ENCODE measurements at regions not wholly inside any gene's neighbourhood (a gene's known extent, or its start where the extent isn't known, plus 50 kb on each side); places are given as distances from the start of the nearest gene placed in this dataset.

DNA sequence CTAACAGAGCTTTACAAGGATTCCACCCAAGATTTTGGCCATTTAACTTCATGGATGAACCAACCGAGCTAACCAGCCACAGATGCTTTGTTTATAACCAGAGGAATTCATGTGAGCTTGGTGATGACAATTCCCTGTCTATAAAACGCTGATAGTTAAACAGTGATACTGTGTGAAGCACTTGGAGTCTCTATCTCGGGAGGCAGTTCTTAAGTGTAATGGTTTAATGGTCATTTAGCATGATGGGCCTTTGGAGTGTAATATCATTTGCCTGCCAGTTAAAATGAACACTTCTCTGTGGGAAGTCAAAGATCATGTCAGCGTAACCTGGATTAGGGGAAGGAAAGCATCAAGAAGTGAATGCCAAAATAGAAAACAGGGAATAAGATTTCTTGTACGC, 368.6 kb upstream of the THRB start:
- Histone ChIP-seq H3K4me3 (no peak overlapping the region), H3K27ac (no peak overlapping the region)

DNA sequence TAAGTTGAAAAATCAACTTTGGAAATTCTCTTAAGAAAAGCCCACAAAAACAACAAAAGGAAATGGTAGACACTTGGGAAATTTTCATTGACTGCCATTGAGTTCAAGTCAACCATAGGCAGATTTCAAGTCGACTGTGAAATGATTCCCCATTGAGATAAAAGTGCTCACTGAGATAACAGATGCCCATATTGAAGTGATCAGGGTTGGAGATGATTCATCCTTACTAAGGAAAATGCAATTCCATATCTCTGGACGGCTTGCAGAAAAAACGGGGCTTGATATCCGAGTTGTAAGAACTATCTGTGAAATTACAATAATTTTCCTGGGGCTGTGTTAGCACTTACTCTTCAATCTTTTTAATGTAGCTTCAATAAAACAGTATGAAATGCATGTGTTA, 373.1 kb upstream of the THRB start:
- H3K27ac ChIP-seq, result no peak overlapping the region
- H3K4me3 ChIP-seq, result no peak overlapping the region

DNA sequence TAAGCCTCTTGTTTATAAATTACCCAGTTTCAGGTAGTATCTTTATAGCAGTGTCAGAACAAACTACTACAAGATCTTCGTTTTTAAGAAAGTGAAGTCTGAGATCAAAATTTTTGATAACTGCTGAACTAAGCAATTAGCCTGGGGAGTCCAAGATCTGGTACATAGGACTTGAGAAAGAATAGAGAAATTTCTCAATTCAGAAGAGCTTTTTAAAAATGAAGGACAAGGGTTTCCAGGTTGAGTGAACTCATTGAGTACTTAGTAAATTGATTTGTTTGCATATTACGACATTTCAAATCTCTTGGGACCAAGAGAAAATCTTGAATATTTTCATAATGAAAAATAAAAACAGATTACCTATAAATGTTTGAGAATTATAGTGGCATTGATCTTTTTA, 386.6 kb upstream of the THRB start:
- Histone ChIP-seq H3K4me3 (no peak overlapping the region), H3K27ac (no peak overlapping the region)

DNA sequence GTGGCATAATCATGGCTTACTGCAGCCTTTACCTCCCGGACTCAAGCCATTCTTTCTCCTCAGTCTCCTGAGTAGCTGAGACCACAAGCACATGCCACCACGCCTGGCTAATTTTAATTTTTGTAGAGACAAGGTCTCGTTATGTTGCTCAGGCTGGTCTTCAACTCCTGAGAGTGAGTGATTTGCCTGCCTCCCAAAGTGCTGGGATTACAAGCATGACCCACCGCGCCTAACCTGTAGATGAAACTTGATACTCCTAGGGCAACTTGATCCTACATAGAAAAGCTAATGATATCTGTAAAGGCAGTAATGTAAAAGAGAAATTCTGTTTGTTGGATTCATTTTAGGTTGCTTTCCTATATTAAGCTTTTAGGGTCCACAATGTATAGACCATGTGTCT, 391.9 kb upstream of the THRB start:
- Histone ChIP-seq H3K4me3 (no peak overlapping the region), H3K27ac (no peak overlapping the region)

DNA sequence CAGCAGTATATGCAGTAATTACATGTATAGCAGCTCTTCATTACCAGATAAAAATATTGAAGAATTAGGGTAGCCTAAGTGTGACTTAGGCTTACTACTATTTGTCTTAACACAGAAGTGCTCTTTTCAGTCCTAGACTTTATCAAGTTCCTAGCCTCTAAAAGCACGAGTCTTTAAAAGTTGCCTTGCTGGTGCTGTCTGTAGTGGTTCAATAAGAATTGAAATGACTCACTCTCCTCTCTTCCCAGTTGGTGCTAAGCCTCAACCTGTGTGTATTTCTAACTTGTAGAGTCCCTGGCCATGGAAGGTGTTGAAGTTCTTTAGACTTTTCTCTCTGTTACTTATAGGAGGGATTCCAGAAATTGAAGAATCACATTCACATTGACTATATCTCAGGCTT, 395.4 kb upstream of the THRB start:
- Histone ChIP-seq H3K27ac (no peak overlapping the region), H3K4me3 (no peak overlapping the region)

DNA sequence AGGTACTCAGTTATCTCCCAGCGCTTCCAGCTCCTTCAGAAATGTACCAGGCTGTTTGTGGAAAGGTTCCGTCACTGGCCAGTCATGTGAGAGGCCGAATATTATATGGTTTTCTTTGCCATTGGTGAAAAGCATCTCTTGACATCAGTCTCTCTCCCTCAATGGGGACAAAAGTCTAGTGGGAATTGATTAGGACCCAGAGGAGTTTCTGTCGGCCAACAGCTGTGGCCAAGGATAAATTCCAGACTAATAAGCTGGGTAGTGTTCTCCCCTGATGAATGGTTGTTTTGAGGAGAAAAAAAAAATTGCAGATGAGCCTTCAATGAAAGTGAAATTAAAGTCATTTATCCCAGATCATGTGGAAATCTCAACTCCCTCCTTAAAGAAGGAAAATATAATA, 404.7 kb upstream of the THRB start:
- H3K27ac ChIP-seq, result no peak overlapping the region
- H3K4me3 ChIP-seq, result no peak overlapping the region

DNA sequence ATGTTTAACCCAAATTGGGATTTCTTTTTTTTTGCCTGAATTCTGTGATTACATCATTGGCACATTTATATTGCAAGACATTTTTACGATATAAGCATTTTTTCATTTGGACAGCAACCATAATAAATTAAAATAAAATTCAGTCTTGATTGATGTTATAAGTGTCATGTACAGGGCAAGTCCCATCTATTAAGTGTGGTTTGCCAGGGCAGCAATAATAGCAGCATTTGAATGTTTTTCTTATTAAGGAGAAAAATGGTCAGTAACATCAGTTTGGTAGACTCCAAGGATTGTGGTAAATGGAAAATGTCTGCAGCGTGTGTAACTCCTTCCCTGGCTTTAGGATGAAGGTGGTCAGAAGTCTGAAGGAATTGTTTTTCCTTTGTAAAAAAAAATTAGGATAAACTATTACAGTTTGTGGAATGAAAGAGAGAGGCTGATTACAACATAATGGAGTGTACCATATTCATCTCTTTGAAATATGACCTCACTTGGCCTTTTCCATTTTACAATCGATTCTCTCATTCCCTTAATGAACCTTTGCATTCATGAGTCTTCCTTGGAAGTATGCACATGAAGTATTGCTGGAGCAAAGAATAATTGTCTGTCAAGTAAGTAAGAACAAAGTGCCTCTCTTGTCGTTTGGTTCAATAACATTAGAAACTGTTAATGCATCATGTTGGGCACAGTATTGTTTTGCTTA, 405.4 kb upstream of the THRB start:
- H3K4me3 ChIP-seq, result no peak overlapping the region
- H3K27ac ChIP-seq, result no peak overlapping the region

DNA sequence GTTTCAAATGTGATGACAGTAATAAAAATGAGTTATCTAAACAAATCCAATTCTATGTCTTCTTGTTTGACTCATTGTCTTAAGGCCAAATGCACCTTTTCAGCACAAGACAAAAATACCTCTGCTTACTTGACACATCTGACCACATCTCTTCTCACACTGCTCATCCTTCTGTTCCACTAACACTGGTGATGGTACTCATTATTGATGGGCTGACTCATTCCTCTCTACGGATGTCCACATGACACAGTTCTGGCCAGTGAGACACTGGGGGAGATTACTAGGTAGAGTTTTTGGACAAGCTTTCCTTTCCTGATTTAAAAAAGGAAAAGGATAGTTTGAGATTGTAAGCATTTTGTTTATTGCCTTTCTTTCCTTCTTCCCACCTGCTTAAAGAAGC, 410.6 kb upstream of the THRB start:
- Histone ChIP-seq H3K4me3 (no peak overlapping the region), H3K27ac (no peak overlapping the region)

DNA sequence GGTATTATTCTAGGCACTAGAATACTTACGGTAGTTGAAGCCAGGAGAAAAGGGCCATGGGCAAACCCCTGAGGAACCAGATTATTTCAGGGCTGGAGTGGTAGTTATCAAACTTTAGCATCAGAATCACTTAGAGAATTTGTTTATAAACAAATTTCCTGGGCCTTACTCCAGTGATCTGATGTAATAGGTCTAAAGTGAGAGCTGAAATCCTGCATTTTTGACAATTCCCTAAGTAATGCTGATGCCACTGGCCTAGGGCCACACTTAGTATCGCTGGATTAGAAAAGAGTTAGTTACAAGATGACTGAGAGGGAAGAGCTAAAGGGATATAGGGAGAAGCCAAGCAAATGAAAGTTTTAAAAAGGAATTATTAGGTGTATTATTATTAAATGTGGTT, 412.5 kb upstream of the THRB start:
- no peak overlapping the region for H3K4me3 ChIP-seq
- H3K27ac ChIP-seq, result no peak overlapping the region

DNA sequence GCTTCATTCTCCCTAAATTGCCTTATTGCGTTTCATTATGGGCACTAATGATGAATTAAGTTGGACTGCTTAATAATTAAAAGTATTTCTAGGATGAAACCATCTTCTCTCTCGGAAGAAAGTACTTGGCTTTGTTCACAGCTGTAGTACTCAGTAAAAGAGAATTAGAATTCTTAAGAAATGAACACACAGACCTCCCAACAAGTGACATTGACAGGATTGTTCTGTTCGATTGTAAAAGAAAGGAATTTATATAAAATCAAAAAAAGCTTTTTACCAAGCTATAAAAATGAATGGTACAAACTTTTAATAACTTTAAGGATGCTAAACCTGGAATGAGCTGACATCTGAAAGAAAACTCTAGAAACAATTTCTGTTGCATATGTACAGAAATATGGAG, 416.4 kb upstream of the THRB start:
- H3K4me3 ChIP-seq, result no peak overlapping the region
- H3K27ac ChIP-seq, result no peak overlapping the region

DNA sequence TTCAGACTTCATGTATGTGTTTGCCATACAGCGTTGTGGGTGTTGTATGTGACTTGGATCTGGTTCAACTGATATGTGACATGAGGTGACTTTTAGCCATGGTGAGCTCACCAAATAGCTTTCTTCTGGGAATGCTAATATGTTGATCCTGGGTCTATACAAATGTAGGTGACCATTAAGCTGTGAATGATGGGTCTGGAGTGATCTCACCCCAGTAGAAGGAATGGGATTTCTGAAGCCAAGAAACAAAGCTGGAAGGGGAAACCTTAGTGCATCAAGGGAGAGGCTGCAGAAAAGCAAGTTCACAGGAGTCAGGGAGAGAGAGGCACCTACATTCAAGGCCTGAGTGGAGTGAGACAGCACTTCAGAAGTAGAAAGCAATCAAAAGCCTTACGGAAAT, 421.0 kb upstream of the THRB start:
- no peak overlapping the region for H3K27ac ChIP-seq
- no peak overlapping the region for H3K4me3 ChIP-seq

DNA sequence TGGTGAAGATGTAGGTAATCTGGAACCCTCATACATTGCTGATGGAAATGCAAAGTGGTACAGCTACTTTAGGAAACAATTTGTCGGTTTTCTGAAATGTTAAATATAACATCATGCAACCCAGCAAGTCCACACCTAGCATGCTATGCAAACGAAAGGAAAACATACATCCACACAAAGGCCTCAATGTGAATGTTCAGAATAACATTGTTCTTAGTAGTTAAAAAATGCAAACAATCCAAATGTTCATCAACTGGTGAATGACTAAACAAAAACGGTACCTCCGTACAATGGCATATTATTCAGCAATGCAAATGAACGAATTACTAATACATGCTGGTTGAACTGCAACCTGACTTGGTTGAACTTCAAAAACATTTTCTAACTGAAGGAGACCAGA, 423.3 kb upstream of the THRB start:
- Histone ChIP-seq H3K27ac (no peak overlapping the region), H3K4me3 (no peak overlapping the region)

DNA sequence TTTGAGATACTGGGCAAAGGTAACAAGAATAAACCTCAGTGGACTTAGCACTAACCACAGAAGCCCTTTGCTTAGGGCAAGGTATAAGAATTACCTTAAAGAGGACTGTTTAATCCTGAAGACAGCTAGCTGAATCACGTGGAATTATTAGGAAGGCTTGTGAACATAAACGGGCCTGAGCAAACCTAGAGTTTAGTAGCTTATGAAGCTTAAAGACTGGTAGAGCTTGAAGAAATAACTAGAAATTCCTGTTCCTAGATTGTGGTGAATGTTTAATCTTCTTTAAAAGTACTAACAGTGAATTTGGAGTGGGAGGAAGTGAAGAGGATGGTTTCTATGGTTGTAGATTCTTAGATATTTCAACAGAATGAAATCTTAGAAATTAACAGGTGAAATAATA, 428.9 kb upstream of the THRB start:
- Histone ChIP-seq H3K27ac (no peak overlapping the region), H3K4me3 (no peak overlapping the region)

DNA sequence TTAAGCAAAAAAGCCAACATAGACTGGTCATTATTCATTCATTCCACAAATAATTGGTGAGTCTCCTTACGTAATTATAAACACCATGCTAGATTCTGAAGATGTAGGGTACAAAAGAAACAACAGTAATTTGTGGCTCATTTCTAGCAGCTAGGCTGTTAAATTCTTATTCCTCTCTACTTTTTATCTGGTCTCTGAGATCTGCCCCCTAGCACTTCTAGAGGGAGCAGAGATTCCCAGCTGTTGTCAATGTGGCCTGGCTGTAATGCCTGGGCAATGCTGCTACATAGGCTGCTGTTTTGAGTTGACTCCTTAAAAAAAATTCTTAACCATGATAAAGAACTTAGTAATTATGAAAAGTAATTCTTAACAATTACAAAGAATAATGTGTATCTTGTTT, 434.9 kb upstream of the THRB start:
- Histone ChIP-seq H3K27ac (no peak overlapping the region), H3K4me3 (no peak overlapping the region)

DNA sequence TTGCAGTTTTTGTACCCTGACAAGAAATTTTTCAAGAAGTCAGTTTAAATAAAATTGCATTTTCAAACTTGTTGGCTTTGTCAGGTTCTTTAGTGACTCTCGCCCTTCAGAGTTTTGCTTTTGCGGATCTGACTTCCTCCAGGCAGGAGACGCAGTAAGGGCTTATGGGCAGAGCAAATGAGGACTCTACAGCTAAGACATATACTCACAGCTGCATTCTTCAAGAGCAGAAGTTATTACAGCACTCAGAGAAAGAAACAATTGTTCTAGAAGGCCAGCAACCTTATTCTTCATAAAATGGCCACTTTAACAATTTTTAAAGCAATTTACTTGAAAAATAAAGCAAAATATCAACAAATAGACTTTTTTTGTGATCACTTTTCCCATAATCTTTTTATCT, 438.8 kb upstream of the THRB start:
- H3K27ac ChIP-seq, result no peak overlapping the region
- no peak overlapping the region for H3K4me3 ChIP-seq

DNA sequence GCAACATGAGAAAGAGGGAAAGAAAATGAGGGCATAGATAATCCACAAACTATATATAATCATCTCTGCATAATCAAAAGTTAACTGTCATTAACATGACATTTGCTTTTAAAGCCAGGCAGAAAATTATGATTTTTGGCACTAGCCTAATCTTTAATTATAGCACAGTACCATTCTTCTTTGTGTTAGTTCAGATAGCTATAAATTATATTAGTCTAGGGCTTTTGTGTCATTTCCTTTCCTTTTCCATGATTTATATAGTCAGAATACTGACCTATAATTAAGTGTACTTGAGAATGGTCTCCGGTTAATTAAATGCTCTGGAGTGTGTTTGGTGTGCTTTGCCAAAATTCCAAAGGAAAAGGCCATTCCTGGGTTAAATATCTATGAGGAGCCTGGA, 441.9 kb upstream of the THRB start:
- Histone ChIP-seq H3K4me3 (no peak overlapping the region), H3K27ac (no peak overlapping the region)

DNA sequence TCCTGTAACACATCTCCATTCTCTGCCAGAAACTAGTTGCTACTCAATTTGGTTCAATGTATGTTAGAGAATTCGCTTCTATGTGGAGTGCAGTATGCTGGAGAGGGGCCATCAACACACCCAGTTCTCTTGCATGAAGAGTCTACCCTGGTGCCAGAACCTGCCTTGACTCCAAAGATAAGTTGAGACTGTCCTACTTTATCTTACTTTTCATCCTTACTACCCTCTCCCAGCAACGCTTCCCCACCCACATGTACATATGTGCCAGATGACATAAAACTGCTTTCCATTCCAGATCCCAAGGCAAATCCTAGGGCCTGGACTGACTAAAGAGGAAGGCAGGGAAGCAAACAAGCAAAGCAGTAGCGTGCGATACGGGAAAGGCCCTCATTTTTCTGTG, 442.6 kb upstream of the THRB start:
- no peak overlapping the region for H3K4me3 ChIP-seq
- H3K27ac ChIP-seq, result no peak overlapping the region

DNA sequence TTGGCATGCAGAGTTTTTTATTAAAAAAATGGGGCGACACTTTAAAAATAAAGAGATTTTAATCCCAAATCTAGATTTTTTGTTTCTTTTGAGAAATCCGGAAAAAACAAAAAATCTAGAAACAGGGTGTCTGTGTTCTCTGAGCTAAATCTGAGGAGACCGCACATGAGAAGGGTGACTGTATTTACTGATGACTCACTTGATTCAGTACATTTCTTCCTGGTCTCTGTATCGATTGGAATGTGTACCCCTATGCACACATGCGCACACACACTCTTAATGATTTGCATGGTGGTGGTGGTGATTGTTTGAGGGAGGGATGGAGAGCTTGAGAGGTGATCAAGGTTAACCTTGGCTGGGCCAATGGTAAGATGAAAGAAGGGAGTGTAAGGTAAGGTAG, 443.1 kb upstream of the THRB start:
- no peak overlapping the region for H3K27ac ChIP-seq
- H3K4me3 ChIP-seq, result no peak overlapping the region

DNA sequence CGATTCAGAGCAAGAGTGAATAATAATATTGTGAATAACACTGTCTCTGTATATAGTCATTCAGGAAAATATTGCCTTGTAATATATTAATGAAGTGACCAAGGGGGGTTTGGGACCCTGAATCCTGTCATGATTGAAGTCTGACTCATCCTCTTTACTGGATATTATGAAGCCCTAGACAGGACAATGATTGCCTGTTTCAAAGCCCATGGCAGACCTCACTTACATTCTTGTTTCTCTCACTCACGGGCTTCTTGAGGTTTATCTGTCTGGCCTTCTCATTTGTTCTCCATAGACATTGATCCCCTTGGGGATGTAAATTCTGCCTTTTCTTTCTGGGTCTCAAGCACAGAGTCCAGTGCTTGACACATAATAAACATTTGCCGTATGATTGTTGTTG, 449.3 kb upstream of the THRB start:
- H3K4me3 ChIP-seq, result no peak overlapping the region
- no peak overlapping the region for H3K27ac ChIP-seq

DNA sequence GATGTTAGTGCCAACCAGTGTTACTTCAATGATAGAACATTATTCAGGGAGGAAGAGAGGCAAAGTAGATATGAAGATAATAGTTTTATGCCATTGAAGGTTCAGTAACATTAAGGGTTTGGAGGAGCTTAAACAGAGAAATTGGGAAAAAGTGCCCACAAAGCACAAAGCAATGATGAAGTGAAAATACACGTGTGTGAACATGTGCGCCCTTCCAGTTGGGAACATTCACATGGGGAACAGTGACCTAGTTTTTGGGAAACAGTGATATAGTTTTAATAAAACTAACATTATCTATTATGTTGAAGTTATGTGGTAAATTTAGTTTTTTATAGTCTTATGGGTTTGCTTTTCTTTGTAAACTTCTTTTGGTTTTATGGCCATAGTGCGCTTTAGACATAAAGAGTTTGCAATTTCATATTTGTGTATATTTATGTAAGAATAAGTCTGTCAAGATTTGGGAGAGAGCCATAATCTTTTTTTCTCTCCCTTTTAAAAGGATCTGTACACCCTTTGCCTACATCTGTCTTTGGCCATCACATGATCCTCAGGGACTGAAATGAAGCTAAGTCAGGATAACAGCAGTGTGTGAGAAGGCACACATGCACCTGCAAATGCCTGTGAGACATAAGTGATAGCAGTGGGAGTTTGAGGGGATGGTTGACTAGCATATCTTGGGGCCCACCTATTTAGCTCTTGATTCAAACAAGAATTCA, 450.3 kb upstream of the THRB start:
- Histone ChIP-seq H3K4me3 (no peak overlapping the region), H3K27ac (no peak overlapping the region)

DNA sequence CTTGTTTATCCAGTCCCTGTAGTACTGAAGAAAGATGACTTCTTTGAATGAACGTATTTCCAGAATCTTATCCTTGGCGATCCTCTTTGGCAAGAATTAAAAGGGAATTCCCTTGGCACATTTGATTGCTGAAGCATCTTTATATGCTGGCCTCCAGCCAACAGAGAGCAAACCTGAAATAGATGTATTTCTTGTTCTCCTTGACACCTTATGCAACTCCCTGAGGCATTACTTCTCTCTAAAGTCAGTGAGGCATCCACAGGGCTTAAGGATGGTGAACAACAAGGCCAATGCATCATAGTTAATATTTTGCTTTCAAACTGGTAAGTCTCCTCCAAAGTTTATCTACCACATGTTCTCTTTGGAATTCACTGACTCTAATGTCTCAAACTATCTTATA, 450.9 kb upstream of the THRB start:
- H3K27ac ChIP-seq, result no peak overlapping the region

DNA sequence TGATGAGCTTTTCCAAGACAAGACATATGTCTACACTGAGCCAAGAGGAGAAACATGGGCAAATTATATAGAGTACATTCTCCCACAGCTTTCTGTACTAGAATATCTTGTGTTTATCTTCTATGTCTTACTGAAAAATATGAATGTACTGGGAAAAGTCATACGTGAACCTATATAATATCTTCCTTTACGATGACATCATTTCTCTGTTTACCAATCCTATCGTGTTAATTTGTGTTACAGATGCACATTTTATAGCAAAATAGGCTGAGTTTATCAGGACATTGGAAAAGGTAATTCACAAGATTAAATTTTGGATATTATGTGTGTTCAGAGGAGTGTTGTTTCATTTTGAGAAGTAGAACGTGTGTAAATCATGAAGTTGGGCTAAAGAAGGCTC, 452.5 kb upstream of the THRB start:
- Histone ChIP-seq H3K27ac (no peak overlapping the region), H3K4me3 (no peak overlapping the region)

More for the DNA sequence above, 450.9 kb upstream of the THRB start:
- no peak overlapping the region for H3K4me3 ChIP-seq
